Gastrocnemius medialis (tissue), 4 donors: ENCODE measurements at regions not wholly inside any gene's neighbourhood (a gene's known extent, or its start where the extent isn't known, plus 50 kb on each side); places are given as distances from the start of the nearest gene placed in this dataset.

ENCODE experiments used
- POLR2A ChIP-seq, 2 donors: fragments of 450-650 bp; IDR thresholded peaks; one replicate each; pipeline ENCODE4 v1.6.1; 2017; ENCODE audit warnings: antibody characterized with exemption in 2 of 2, mild to moderate bottlenecking in 2 of 2, moderate library complexity in 2 of 2
- TF ChIP-seq, protein P1 (sequence below), 5 experiments: fragments of 450-650 bp in 3 of 5; fragments of 200-600 bp in 2 of 5; sonication (generic) in 2 of 5; IDR thresholded peaks in 4 of 5; conservative IDR thresholded peaks in 1 of 5; 1 replicate in 4 of 5; 2 replicates in 1 of 5; pipeline ENCODE4 v1.5.1; 2016 to 2019; ENCODE audit warnings: antibody characterized with exemption in 5 of 5, mild to moderate bottlenecking in 3 of 5, moderate library complexity in 3 of 5

DNA sequence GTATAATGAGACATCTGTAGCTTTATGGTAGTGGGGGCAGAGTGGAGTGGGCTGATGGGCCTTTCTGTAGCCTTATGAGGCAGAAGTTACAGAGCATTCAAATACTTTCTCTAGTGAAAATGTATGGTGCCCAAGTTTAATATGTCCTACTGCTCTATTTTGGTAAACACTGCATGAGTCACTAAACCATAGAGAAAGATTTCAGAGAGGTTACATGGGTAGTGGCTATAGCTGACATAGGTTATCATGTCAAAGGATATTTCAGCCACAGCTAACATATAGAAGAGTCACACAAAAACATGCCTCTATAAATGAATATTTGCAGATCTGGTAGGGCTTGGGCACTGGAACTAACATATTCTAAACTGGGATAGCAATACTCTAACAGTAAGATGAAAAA is 212.4 kb upstream of the USP25 start:
- TF ChIP-seq, protein P1, sequence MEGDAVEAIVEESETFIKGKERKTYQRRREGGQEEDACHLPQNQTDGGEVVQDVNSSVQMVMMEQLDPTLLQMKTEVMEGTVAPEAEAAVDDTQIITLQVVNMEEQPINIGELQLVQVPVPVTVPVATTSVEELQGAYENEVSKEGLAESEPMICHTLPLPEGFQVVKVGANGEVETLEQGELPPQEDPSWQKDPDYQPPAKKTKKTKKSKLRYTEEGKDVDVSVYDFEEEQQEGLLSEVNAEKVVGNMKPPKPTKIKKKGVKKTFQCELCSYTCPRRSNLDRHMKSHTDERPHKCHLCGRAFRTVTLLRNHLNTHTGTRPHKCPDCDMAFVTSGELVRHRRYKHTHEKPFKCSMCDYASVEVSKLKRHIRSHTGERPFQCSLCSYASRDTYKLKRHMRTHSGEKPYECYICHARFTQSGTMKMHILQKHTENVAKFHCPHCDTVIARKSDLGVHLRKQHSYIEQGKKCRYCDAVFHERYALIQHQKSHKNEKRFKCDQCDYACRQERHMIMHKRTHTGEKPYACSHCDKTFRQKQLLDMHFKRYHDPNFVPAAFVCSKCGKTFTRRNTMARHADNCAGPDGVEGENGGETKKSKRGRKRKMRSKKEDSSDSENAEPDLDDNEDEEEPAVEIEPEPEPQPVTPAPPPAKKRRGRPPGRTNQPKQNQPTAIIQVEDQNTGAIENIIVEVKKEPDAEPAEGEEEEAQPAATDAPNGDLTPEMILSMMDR (IDR thresholded peaks at IDR 0.05 in 4 of 5, conservative IDR thresholded peaks at IDR 0.05 in 1 of 5) = no peak
- no peak for TF ChIP-seq POLR2A (IDR thresholded peaks at IDR 0.05)
